Panc1 (cell line): ENCODE measurements at regions not wholly inside any gene's neighbourhood (a gene's known extent, or its start where the extent isn't known, plus 50 kb on each side); places are given as distances from the start of the nearest gene placed in this dataset.

Experiments
- POLR2AphosphoS5 ChIP-seq: IDR thresholded peaks from 2 replicates; pipeline ENCODE4 v1.6.1; 2012; ENCODE audit warnings: mild to moderate bottlenecking, low read depth, low read length, moderate library complexity
- SIN3A ChIP-seq: IDR thresholded peaks from 2 replicates; pipeline ENCODE4 v1.6.1; 2012; ENCODE audit warnings: low read depth, mild to moderate bottlenecking, low read length, moderate library complexity, borderline replicate concordance; ENCODE audit not compliant: insufficient read depth
- TCF7L2 ChIP-seq: IDR thresholded peaks from 2 replicates; pipeline ENCODE4 v1.6.1; 2011; ENCODE audit warnings: mild to moderate bottlenecking, low read depth, low read length, inconsistent platforms
- TF ChIP-seq, protein P1 (sequence below): fragments of 450-650 bp; IDR thresholded peaks from 2 replicates; pipeline ENCODE4 v1.5.1; 2017; ENCODE audit warnings: mild to moderate bottlenecking
- TF ChIP-seq, protein P2 (sequence below), 2 experiments: IDR thresholded peaks; 2 replicates each; pipeline ENCODE4 v1.6.1; 2011 to 2012; ENCODE audit warnings: low read depth in 2 of 2, control low read depth in 1 of 2, low read length in 1 of 2, mild to moderate bottlenecking in 1 of 2, moderate library complexity in 1 of 2; ENCODE audit not compliant: insufficient read depth in 1 of 2

DNA sequence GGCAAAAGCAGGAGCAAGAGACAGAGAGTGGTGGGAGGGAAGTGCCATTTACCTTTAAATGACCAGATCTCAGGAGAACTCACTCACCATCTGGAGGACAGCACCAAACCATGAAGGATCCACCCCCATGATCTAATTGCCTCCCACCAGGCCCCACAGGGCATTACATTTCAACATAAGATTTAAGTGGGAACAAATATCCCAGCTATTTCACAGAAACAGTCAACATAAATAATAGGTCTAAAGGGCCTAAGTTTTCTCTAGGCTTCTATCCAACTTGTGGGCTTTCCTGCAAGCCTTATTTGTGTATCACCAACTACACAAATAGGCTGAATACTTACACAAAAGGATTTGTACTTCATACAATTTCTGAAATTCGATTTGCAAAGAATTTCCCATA lies 196.8 kb upstream of the POT1 start:
- TF ChIP-seq, protein P1, sequence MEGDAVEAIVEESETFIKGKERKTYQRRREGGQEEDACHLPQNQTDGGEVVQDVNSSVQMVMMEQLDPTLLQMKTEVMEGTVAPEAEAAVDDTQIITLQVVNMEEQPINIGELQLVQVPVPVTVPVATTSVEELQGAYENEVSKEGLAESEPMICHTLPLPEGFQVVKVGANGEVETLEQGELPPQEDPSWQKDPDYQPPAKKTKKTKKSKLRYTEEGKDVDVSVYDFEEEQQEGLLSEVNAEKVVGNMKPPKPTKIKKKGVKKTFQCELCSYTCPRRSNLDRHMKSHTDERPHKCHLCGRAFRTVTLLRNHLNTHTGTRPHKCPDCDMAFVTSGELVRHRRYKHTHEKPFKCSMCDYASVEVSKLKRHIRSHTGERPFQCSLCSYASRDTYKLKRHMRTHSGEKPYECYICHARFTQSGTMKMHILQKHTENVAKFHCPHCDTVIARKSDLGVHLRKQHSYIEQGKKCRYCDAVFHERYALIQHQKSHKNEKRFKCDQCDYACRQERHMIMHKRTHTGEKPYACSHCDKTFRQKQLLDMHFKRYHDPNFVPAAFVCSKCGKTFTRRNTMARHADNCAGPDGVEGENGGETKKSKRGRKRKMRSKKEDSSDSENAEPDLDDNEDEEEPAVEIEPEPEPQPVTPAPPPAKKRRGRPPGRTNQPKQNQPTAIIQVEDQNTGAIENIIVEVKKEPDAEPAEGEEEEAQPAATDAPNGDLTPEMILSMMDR, result no peak
- TF ChIP-seq POLR2AphosphoS5 (no peak), SIN3A (no peak), TCF7L2 (no peak)
- TF ChIP-seq, protein P2, sequence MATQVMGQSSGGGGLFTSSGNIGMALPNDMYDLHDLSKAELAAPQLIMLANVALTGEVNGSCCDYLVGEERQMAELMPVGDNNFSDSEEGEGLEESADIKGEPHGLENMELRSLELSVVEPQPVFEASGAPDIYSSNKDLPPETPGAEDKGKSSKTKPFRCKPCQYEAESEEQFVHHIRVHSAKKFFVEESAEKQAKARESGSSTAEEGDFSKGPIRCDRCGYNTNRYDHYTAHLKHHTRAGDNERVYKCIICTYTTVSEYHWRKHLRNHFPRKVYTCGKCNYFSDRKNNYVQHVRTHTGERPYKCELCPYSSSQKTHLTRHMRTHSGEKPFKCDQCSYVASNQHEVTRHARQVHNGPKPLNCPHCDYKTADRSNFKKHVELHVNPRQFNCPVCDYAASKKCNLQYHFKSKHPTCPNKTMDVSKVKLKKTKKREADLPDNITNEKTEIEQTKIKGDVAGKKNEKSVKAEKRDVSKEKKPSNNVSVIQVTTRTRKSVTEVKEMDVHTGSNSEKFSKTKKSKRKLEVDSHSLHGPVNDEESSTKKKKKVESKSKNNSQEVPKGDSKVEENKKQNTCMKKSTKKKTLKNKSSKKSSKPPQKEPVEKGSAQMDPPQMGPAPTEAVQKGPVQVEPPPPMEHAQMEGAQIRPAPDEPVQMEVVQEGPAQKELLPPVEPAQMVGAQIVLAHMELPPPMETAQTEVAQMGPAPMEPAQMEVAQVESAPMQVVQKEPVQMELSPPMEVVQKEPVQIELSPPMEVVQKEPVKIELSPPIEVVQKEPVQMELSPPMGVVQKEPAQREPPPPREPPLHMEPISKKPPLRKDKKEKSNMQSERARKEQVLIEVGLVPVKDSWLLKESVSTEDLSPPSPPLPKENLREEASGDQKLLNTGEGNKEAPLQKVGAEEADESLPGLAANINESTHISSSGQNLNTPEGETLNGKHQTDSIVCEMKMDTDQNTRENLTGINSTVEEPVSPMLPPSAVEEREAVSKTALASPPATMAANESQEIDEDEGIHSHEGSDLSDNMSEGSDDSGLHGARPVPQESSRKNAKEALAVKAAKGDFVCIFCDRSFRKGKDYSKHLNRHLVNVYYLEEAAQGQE (IDR thresholded peaks at IDR 0.05; ENCODE audit: insufficient read depth in 1 of 2, low read depth in 2 of 2, low read length in 1 of 2), result no peak
